ENCODE measurements at regions not wholly inside any gene's neighbourhood (a gene's known extent, or its start where the extent isn't known, plus 50 kb on each side); places are given as distances from the start of the nearest gene placed in this dataset.
A peak's percentile ranks its signal among the peaks of the same experiment; 100 is the strongest.

- ATAC-seq (no peak), DNase-seq (ENCODE audit: low spot score) (no peak)
- Mint-ChIP-seq H3K4me3 (no peak overlapping the region), H3K27me3 (ENCODE audit: low read depth) (no peaks in the 10 kb centered on the region), H3K36me3 (no peaks in the 10 kb centered on the region), H3K27ac (no peak overlapping the region), H3K4me1 (peaks cover 17% of the 10 kb centered on the region), H3K9me3 (no peaks in the 10 kb centered on the region)
- POLR2A ChIA-PET, result no interaction called here
- CTCF ChIA-PET, result interaction anchor here (1.1 to 1.9 kb wide), 2 partner anchors 99 to 357 kb away, joined by 3 to 4 read pairs; no protein-coding TSS in a partner anchor
- TF ChIP-seq MXD4 (CRISPR knock-in tag; IDR thresholded peaks at IDR 0.05; ENCODE audit: borderline replicate concordance), result no peak
- TF ChIP-seq ZSCAN18 (CRISPR knock-in tag; IDR thresholded peaks at IDR 0.05), result no peak
- no peak for TF ChIP-seq ZNF121 (CRISPR knock-in tag; IDR thresholded peaks at IDR 0.05)
- no peak for TF ChIP-seq NR1H2 (CRISPR knock-in tag; IDR thresholded peaks at IDR 0.05)
- no peak for TF ChIP-seq ATF6 (CRISPR knock-in tag; IDR thresholded peaks at IDR 0.05)
- no peak for TF ChIP-seq USF2 (CRISPR knock-in tag; IDR thresholded peaks at IDR 0.05)
- no peak for TF ChIP-seq JUN (CRISPR knock-in tag; IDR thresholded peaks at IDR 0.05)
- TF ChIP-seq FOXJ3 (CRISPR knock-in tag; IDR thresholded peaks at IDR 0.05; ENCODE audit: borderline replicate concordance), result no peak
- no peak for TF ChIP-seq RORB (CRISPR knock-in tag; IDR thresholded peaks at IDR 0.05)
Measured at GRCh38 chr10:88219753-88220152, 356.3 kb downstream of the PTEN start.

- ATAC-seq (peak; percentile 34; the same call in 1 of the 2 replicates), DNase-seq (ENCODE audit: low spot score) (no peak)
- ChIA-PET CTCF (interaction anchor here (1.9 kb wide), 1 partner anchor 97 kb away, joined by 4 read pairs; no protein-coding TSS in a partner anchor), POLR2A (interaction anchor here (1.0 kb wide), 1 partner anchor 359 kb away, joined by 3 read pairs; no protein-coding TSS in a partner anchor)
- no peak for TF ChIP-seq SOX15 (CRISPR knock-in tag; IDR thresholded peaks at IDR 0.05)
- no peak for TF ChIP-seq MLX (CRISPR knock-in tag; IDR thresholded peaks at IDR 0.05)
- Mint-ChIP-seq H3K4me3 (no peak overlapping the region), H3K4me1 (peaks cover 17% of the 10 kb centered on the region), H3K9me3 (no peaks in the 10 kb centered on the region), H3K27me3 (ENCODE audit: low read depth) (no peaks in the 10 kb centered on the region), H3K36me3 (no peaks in the 10 kb centered on the region), H3K27ac (no peak overlapping the region)
Measured at GRCh38 chr10:88221010-88221973, 357.9 kb downstream of the PTEN start.

GRCh38 chr10:88222881-88223280, 359.5 kb downstream of the PTEN start:
- H3K9me3 Mint-ChIP-seq, result no peaks in the 10 kb centered on the region
- ChIA-PET POLR2A (no interaction called here), CTCF (no interaction called here)
- no peaks in the 10 kb centered on the region for H3K27me3 Mint-ChIP-seq (ENCODE audit: low read depth)
- H3K4me3 Mint-ChIP-seq, result no peak overlapping the region
- H3K4me1 Mint-ChIP-seq, result peaks cover 17% of the 10 kb centered on the region
- ATAC-seq, result no peak
- no peaks in the 10 kb centered on the region for H3K36me3 Mint-ChIP-seq
- DNase-seq (ENCODE audit: low spot score), result no peak
- H3K27ac Mint-ChIP-seq, result no peak overlapping the region
- TF ChIP-seq ZNF425 (CRISPR knock-in tag; conservative IDR thresholded peaks at IDR 0.05) (no peak), JUN (CRISPR knock-in tag; IDR thresholded peaks at IDR 0.05) (no peak), RELA (CRISPR knock-in tag; IDR thresholded peaks at IDR 0.05; ENCODE audit: borderline replicate concordance) (no peak), ZNF219 (CRISPR knock-in tag; IDR thresholded peaks at IDR 0.05; ENCODE audit: borderline replicate concordance) (no peak), ESRRA (CRISPR knock-in tag; IDR thresholded peaks at IDR 0.05; ENCODE audit: borderline replicate concordance) (no peak), HMGXB4 (CRISPR knock-in tag; IDR thresholded peaks at IDR 0.05) (no peak), RORB (CRISPR knock-in tag; IDR thresholded peaks at IDR 0.05) (no peak), ZBTB43 (CRISPR knock-in tag; IDR thresholded peaks at IDR 0.05) (no peak), USF1 (CRISPR knock-in tag; IDR thresholded peaks at IDR 0.05) (no peak)
